Transverse colon (tissue), 4 donors: ENCODE measurements at regions not wholly inside any gene's neighbourhood (a gene's known extent, or its start where the extent isn't known, plus 50 kb on each side); places are given as distances from the start of the nearest gene placed in this dataset.

ENCODE experiments used
- DNase-seq: peaks from one replicate; pipeline ENCODE4 v3.0.0-alpha.2; 2019
- H3K27ac ChIP-seq, 4 donors: fragments of 200-600 bp; sonication (generic); 2 replicates each; pipeline ENCODE4 v1.5.1; 2016 to 2018; ENCODE audit warnings: inconsistent platforms in 4 of 4
- H3K27me3 ChIP-seq: fragments of 200-600 bp; sonication (generic); 2 replicates; pipeline ENCODE4 v1.5.1; 2017; ENCODE audit warnings: inconsistent platforms
- H3K36me3 ChIP-seq, 4 donors: fragments of 200-600 bp; sonication (generic); 2 replicates each; pipeline ENCODE4 v1.5.1; 2017 to 2019; ENCODE audit warnings: inconsistent platforms in 4 of 4
- H3K4me1 ChIP-seq, 4 donors: fragments of 200-600 bp; sonication (generic); 2 replicates each; pipeline ENCODE4 v1.5.1; 2017 to 2020; ENCODE audit warnings: inconsistent platforms in 4 of 4
- H3K4me3 ChIP-seq, 4 donors: fragments of 200-600 bp; sonication (generic); 1 replicate in 1 of 4; 2 replicates in 3 of 4; pipeline versions ENCODE4 v1.5.1 to v1.6.1; 2017 to 2019; ENCODE audit warnings: inconsistent platforms in 4 of 4
- H3K9me3 ChIP-seq, 2 donors: fragments of 200-600 bp; sonication (generic); 2 replicates each; pipeline ENCODE4 v1.5.1; 2017 to 2019; ENCODE audit warnings: inconsistent platforms in 2 of 2
- CTCF ChIP-seq, 5 experiments: fragments of 200-600 bp in 3 of 5; fragments of 450-650 bp in 2 of 5; sonication (generic) in 3 of 5; IDR thresholded peaks; 1 replicate in 2 of 5; 2 replicates in 3 of 5; pipeline ENCODE4 v1.5.1; 2016 to 2017; ENCODE audit warnings: antibody characterized with exemption in 5 of 5, inconsistent platforms in 3 of 5, mild to moderate bottlenecking in 2 of 5, moderate library complexity in 1 of 5
- EP300 ChIP-seq: sonication (generic); formaldehyde crosslinking; IDR thresholded peaks from one replicate; pipeline ENCODE4 v1.6.1; 2017; ENCODE audit warnings: antibody characterized with exemption, low read depth
- POLR2A ChIP-seq: fragments of 450-650 bp; IDR thresholded peaks from one replicate; pipeline ENCODE4 v1.6.1; 2016; ENCODE audit warnings: antibody characterized with exemption, mild to moderate bottlenecking, moderate library complexity
- POLR2AphosphoS5 ChIP-seq, 3 donors: sonication (generic); formaldehyde crosslinking; IDR thresholded peaks; one replicate each; pipeline ENCODE4 v1.6.1; 2016; ENCODE audit warnings: antibody characterized with exemption in 3 of 3
- WGBS, 2 donors: methylation state at CpG; one replicate each; pipeline ENCODE4 v1.1.5; 2018; ENCODE audit warnings: low coverage in 1 of 2; 5-methylcytosine and 5-hydroxymethylcytosine counted together
- in situ Hi-C, 4 donors: fragments of 200-750 bp; cut with MboI; loops; one replicate each; pipeline versions ENCODE4 v1.15.0 to v1.15.1; 2017; ENCODE audit warnings: low sequenced_read_pairs in 3 of 4, low pct_ligation_motif_present in 1 of 4, low pct_unique_long_range_greater_than_20kb in 1 of 4
- intact Hi-C: fragments of 100-400 bp; cut with DNase I; formaldehyde crosslinking; loops from one replicate; pipeline ENCODE4 v1.15.1; 2023; ENCODE audit warnings: low total_unique reads

GRCh38 chr13:33697926-33698325, 120.0 kb upstream of the RFC3 start:
- WGBS, 2 donors: 82 to 90% methylated on average over 1 of the region's 1 CpG
- intact Hi-C loops (no loop called here), in situ Hi-C loops (no loop called here)
- Histone ChIP-seq H3K27ac (no peak overlapping the region), H3K4me3 (no peak overlapping the region), H3K36me3 (no peaks in the 10 kb centered on the region), H3K9me3 (no peaks in the 10 kb centered on the region), H3K4me1 (peaks cover 0 to 6% (median 0%) of the 10 kb centered on the region in 4 donors), H3K27me3 (no peaks in the 10 kb centered on the region)
- TF ChIP-seq POLR2AphosphoS5 (IDR thresholded peaks at IDR 0.05): no peak
- no peak for TF ChIP-seq POLR2A
- TF ChIP-seq EP300: no peak
- TF ChIP-seq CTCF (IDR thresholded peaks at IDR 0.05): no peak
- DNase-seq: no peak

- H3K27ac ChIP-seq: no peak overlapping the region
- no peaks in the 10 kb centered on the region for H3K27me3 ChIP-seq
- WGBS, 2 donors: 93% methylated on average over 3 of the region's 3 CpGs; no CpG with 5 or more reads in 1 of the 2 donors
- H3K9me3 ChIP-seq: peaks cover 0 to 10% of the 10 kb centered on the region in 2 donors
- TF ChIP-seq EP300 (no peak), CTCF (IDR thresholded peaks at IDR 0.05) (no peak), POLR2A (no peak), POLR2AphosphoS5 (IDR thresholded peaks at IDR 0.05) (no peak)
- no peaks in the 10 kb centered on the region for H3K36me3 ChIP-seq
- no peak overlapping the region for H3K4me3 ChIP-seq
- H3K4me1 ChIP-seq: no peaks in the 10 kb centered on the region
- in situ Hi-C loops: loop anchor here in 1 of 4 donors (25.0 kb wide), 1 partner anchor 1120 kb away; the partner anchor contains the start of gene PDS5B
- no peak for DNase-seq
- intact Hi-C loops: no loop called here
Observed at GRCh38 chr13:33707449-33707848, 110.5 kb upstream of the RFC3 start.

GRCh38 chr13:33710924-33711323, 107.0 kb upstream of the RFC3 start:
- H3K4me3 ChIP-seq: no peak overlapping the region
- no peaks in the 10 kb centered on the region for H3K27me3 ChIP-seq
- H3K27ac ChIP-seq: no peak overlapping the region
- no peak for DNase-seq
- H3K4me1 ChIP-seq: no peaks in the 10 kb centered on the region
- H3K9me3 ChIP-seq: peaks cover 0 to 10% of the 10 kb centered on the region in 2 donors
- H3K36me3 ChIP-seq: no peaks in the 10 kb centered on the region
- intact Hi-C loops (loop anchor here (1.0 kb wide), 1 partner anchor 27 kb away; no protein-coding TSS in a partner anchor), in situ Hi-C loops (loop anchor here in 2 of 4 donors (10.0 to 25.0 kb wide), 2 partner anchors 166 to 1124 kb away; partner anchors contain the start of gene PDS5B (in 1 of the 2))
- TF ChIP-seq POLR2AphosphoS5 (IDR thresholded peaks at IDR 0.05) (no peak), CTCF (IDR thresholded peaks at IDR 0.05) (no peak), POLR2A (no peak), EP300 (no peak)
- WGBS, 2 donors: 71 to 83% methylated on average over 1 of the region's 1 CpG

GRCh38 chr13:33711436-33711835, 106.5 kb upstream of the RFC3 start:
- Histone ChIP-seq H3K27me3 (no peaks in the 10 kb centered on the region), H3K27ac (no peak overlapping the region), H3K36me3 (no peaks in the 10 kb centered on the region), H3K4me1 (no peaks in the 10 kb centered on the region), H3K4me3 (no peak overlapping the region), H3K9me3 (peaks cover 0 to 7% of the 10 kb centered on the region in 2 donors)
- whole genome bisulfite sequencing, 2 donors: 50 to 56% methylated on average over 3 of the region's 3 CpGs
- in situ Hi-C loops (loop anchor here in 2 of 4 donors (10.0 to 25.0 kb wide), 2 partner anchors 167 to 1124 kb away; partner anchors contain the start of gene PDS5B (in 1 of the 2)), intact Hi-C loops (no loop called here)
- DNase-seq: no peak
- no peak for TF ChIP-seq POLR2A

- intact Hi-C loops: no loop called here
- Histone ChIP-seq H3K4me3 (no peak overlapping the region), H3K9me3 (no peaks in the 10 kb centered on the region), H3K4me1 (peaks cover 0 to 12% (median 1%) of the 10 kb centered on the region in 4 donors), H3K27me3 (no peaks in the 10 kb centered on the region), H3K36me3 (no peaks in the 10 kb centered on the region), H3K27ac (no peak overlapping the region)
- TF ChIP-seq POLR2AphosphoS5 (IDR thresholded peaks at IDR 0.05) (no peak), CTCF (IDR thresholded peaks at IDR 0.05) (no peak), POLR2A (no peak), EP300 (no peak)
- in situ Hi-C loops: loop anchor here in 2 of 4 donors (10.0 to 25.0 kb wide), 2 partner anchors 173 to 1130 kb away; partner anchors contain the start of gene PDS5B (in 1 of the 2)
- no peak for DNase-seq
Observed at GRCh38 chr13:33717775-33718174, 100.2 kb upstream of the RFC3 start.
